ENCODE measurements at regions not wholly inside any gene's neighbourhood (a gene's known extent, or its start where the extent isn't known, plus 50 kb on each side); places are given as distances from the start of the nearest gene placed in this dataset.

DNA sequence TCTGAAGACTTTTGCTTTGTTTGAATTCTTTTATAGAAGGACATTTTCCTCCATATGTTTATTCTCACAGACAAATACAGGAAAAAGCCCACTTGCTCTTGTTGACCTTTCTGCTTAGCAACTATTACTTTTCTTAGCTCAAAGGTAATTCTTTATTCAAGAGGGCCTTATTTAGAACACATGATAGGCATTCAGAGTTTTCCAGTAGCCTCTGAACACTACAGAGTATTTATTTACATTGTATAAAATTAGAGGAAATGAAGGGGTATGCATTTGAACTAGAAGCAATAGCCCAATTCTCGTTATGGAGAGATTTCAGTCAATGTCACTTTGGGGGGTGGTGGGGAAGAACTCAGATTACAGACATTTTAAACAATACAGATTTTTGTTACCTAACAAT is 581.7 kb downstream of the KCNJ2 start:
- TF ChIP-seq POLR2AphosphoS5 (IDR thresholded peaks at IDR 0.05; ENCODE audit: insufficient read depth in 1 of 2, low read depth in 1 of 2) (no peak), POLR2A (IDR thresholded peaks at IDR 0.05) (no peak)
- TF ChIP-seq, protein P1, sequence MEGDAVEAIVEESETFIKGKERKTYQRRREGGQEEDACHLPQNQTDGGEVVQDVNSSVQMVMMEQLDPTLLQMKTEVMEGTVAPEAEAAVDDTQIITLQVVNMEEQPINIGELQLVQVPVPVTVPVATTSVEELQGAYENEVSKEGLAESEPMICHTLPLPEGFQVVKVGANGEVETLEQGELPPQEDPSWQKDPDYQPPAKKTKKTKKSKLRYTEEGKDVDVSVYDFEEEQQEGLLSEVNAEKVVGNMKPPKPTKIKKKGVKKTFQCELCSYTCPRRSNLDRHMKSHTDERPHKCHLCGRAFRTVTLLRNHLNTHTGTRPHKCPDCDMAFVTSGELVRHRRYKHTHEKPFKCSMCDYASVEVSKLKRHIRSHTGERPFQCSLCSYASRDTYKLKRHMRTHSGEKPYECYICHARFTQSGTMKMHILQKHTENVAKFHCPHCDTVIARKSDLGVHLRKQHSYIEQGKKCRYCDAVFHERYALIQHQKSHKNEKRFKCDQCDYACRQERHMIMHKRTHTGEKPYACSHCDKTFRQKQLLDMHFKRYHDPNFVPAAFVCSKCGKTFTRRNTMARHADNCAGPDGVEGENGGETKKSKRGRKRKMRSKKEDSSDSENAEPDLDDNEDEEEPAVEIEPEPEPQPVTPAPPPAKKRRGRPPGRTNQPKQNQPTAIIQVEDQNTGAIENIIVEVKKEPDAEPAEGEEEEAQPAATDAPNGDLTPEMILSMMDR (IDR thresholded peaks at IDR 0.05) = no peak

All from vagina (tissue), 2 donors.